GM18520 (cell line): ENCODE measurements at regions not wholly inside any gene's neighbourhood (a gene's known extent, or its start where the extent isn't known, plus 50 kb on each side); places are given as distances from the start of the nearest gene placed in this dataset.
"Not testable (repeated sequence)": the region's sequence is repeated elsewhere in the genome, so short reads cannot be mapped to it uniquely, and the experiment has no call there.

Source experiments
- ATAC-seq: cut with Tn5 transposase; IDR thresholded peaks from one replicate; pipeline ENCODE4 v1.9.1; 2021; ENCODE audit not compliant: unreplicated experiment

GRCh38 chr22:48722661-48723060 lies 1105.0 kb downstream of the BRD1 start:
- no peak for ATAC-seq

DNA sequence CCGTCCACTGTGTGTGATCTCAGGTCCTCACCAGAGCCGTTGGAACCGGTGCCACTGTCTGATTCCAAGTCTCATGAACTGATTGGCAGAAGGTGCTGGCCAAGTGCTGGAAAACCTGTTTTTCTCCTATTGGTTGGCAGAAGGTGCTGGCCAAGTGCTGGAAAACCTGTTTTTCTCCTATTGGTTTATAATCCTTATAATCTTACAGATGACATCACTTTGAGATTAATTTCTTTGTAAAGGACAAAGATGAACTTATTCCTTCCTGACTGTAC lies 1106.3 kb downstream of the BRD1 start:
- no peak for ATAC-seq

- ATAC-seq, result no peak
Measured at GRCh38 chr22:48720662-48721394, 1106.8 kb downstream of the BRD1 start.

DNA sequence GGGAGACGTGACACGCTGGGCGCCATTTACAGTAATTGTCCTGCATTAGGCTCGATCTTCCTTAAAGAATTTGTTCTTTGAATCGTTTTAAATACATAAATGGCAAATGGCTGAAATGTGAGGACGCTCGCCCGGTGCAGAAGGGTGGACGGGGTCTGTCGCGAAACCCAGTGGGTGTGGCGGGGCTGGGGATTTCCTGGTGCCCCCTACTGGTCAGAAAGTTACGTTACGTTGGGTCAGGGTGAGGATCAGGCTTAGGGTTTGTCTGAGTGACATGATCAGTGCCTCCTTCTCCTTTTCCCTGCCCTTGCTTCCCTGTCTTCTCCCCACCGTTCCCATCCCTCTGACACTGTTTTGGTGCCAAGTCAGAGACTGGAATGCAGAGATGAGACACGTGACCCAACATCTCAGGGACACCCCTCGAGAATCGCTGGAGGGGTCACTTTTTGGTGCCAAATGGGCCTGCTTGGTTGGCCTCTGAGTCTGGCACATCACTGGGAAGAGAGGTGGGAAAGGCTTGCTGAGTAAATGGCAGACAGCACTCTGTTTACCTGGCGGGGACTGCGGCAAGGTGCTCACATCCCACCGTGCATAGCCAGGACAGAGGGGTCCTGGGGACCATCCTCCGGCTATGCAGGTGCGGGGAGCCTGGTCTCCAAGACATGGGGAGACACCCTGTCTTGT lies 1107.6 kb downstream of the BRD1 start:
- no peak for ATAC-seq

DNA sequence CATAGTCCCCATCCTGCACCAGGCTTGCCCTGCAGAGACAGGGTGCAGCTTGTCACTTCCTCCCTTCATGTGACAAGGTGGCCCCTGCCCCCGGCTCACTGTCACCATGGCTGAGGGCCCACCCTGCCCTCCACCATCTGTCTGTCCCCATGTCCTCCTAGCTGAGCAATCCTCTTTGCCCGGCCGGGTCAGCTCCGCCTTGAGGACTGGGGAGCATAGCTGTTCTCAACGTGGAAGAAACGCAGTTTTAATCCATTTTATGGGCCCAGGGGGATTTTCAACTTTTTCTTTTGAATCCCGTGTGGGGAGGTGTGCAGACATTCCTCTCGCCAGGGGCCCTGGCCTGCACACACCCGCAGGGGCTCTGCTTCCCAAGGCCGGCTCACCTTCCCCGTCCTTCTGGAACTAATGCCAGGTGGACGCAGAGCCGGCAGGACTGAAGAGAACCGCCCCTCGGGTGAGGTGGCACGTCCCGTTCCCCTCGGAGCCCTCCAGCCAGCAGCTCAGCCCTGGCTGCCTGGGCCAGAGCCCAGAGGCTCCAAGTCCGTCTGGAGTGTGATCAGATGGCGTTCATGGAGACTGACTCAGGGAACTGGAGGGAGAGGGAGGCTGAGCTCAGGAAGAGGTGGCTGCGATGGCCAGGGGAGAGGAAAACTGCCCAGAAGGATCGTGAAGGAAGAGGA lies 1108.7 kb downstream of the BRD1 start:
- ATAC-seq, result no peak

DNA sequence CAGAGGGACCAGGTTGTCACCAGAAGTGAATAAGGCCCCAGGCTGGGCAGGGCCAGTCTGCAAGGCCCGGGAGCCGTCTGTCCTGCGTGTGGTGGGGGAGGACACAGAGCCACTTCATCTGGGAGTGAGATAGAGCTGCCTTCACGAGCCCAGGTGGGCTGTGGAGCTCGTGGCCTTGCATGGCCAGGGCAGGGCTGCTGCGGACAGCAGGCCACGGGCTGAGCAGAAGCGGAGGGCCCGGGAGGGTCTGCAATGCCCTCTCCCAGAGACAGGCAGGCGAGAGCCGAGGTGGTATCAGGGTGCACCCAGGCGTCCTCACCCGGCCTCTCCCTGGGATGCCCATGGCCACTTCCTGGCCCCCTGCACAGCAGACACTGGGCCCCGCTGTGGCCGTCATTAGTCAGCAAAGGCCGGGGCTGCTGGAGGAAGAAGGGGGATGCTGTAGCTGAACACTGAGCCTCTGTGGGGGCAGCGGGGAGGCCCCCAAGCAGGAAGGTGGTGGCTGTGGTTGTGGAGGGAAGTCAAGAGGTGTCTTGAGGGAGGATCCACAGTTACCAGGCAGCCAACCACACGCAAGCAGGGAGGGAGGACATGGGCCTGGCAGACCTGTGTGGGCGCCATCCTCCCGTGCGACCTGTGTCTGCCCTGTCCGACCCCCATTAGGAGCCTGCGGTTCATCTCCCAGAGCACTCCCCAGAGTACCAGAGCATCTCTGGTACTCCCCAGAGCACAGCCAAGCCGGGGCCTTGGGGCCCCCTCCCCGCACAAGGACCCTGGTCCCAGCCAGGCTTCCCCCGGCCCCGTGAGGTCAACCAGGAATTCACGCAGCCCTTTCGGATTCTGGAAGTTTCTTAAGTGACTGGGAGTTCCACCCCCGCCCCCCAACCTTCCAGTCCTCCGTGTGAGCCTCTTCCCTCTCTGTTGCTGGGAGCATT lies 1109.5 kb downstream of the BRD1 start:
- ATAC-seq, result no peak

- no peak for ATAC-seq
Measured at GRCh38 chr22:48717076-48717810, 1110.4 kb downstream of the BRD1 start.

- not testable (repeated sequence) for ATAC-seq
Measured at GRCh38 chr22:48716154-48716553, 1111.5 kb downstream of the BRD1 start.

- ATAC-seq, result no peak
Measured at GRCh38 chr22:48715511-48715910, 1112.2 kb downstream of the BRD1 start.

GRCh38 chr22:48714231-48714630 lies 1113.4 kb downstream of the BRD1 start:
- no peak for ATAC-seq

GRCh38 chr22:48713272-48714205 lies 1114.1 kb downstream of the BRD1 start:
- ATAC-seq, result no peak

GRCh38 chr22:48712558-48713271 lies 1115.0 kb downstream of the BRD1 start:
- ATAC-seq, result no peak

DNA sequence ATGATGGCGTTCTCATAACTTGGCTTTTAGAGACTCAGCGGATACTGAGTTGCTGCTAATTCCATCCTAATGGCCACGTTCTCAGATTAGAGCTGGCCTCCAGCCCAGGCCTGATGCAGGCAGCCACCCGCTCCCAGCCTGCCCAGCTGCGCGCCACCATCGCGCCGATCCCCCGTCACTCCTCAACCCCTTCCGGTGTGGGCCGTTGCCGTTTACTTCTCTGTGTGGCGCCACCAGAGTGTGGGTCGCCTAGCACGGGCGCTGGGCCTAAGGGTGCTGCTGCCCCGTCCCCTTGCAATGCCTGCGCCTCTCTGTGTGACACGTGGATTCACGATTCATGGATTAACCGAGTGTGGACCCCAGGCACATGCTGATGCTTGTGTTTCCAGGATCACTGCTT lies 1116.0 kb downstream of the BRD1 start:
- ATAC-seq, result no peak

DNA sequence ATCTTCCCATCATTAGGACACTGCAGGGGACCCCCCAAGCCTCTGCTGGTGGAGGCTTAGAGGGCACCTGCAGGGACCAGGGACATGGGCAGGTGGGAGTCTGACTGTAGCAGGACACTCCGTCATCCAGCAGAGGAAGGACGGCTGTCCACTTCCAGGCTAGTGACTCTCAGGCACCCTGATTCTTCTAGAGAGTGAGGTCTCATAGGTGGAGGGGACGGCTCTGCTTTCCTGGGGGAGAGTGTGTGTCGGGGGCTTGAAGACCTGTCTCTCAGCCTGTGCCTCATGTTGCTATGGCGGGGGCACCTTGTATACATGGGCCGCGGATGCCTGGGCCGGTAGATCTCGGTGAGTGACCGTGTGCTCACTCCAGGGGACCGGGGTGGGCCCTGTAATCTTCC lies 1116.6 kb downstream of the BRD1 start:
- no peak for ATAC-seq

DNA sequence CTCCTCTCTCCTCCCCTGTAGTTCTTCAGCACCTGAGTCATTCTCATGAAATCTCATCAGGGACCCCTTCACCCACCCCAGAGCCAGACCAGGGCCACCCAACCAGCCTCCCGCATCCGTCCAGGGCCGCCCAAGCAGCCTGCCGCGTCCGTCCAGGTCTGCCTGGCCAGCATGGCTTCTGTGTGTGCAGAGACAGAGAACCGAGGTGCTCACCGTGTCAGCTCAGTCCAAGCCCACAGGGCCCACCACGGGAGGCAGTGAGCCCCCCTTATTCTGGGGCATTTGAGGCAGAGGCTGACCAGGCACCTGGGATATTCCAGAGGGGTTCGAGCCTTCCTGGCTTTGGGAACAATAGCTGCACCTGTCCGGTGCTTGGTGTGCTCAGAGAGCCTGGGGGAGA lies 1117.3 kb downstream of the BRD1 start:
- no peak for ATAC-seq

DNA sequence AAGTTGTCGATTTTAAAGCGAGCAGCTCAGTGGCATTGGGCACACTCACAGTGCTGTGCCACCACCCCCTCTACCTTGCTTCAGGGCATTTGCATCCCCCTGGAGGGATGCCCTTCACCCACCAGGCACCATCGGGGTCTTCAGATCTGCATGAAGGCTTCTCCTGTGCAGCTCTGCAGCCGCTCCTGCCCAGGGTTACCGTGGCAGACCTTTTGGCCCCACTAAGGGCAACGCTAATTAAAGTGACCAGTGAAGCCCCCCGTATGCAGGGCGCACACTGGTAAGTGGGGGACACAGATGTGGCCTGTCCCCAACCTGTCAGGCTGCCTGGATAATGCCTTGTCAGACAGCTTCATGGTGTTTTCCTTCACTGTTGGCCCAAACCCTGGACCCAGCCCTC lies 1117.7 kb downstream of the BRD1 start:
- no peak for ATAC-seq

DNA sequence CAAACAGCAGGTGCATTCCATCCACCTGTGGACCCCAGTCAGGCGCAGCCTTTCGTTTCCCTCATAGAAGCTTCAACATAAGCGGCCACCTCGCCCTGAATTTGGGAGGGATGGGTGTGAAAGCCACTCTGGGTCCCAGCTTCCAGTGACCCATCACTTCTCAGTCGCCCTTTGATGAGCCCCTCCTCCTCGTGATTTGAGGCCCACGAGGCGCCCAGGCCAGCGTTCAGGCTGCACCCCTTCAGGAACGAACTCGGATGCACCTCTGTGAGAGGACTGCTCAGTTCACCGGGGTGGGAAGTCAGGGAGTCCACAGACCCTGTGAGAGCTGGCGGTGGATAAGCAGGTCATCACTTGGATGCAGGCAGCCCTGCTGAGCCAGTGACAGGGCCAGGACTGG lies 1118.2 kb downstream of the BRD1 start:
- no peak for ATAC-seq

GRCh38 chr22:48708558-48709245 lies 1119.0 kb downstream of the BRD1 start:
- ATAC-seq, result no peak
